Adrenal gland (tissue), 9 donors: ENCODE measurements at regions not wholly inside any gene's neighbourhood (a gene's known extent, or its start where the extent isn't known, plus 50 kb on each side); places are given as distances from the start of the nearest gene placed in this dataset.

Experiments
- DNase-seq, 7 donors: peaks; one replicate each; pipeline ENCODE4 v3.0.0-alpha.2; 2019 to 2020
- H3K27ac ChIP-seq, 5 donors: fragments of 200-600 bp; sonication (generic) in 4 of 5; 1 replicate in 3 of 5; 2 replicates in 2 of 5; pipeline versions ENCODE4 v1.5.1 to v1.8.0; 2016 to 2020; ENCODE audit warnings: mild to moderate bottlenecking in 1 of 5
- H3K27me3 ChIP-seq: fragments of 200-600 bp; 2 replicates; pipeline ENCODE4 v1.8.0; 2021
- H3K36me3 ChIP-seq, 2 donors: fragments of 200-600 bp; replicated peaks in 1 of 2; 1 replicate in 1 of 2; 2 replicates in 1 of 2; pipeline versions ENCODE4 v1.5.1 to v1.8.0; 2018 to 2022
- H3K4me1 ChIP-seq, 2 donors: fragments of 200-600 bp; replicated peaks in 1 of 2; 1 replicate in 1 of 2; 2 replicates in 1 of 2; pipeline versions ENCODE4 v1.5.1 to v1.8.0; 2018 to 2021
- H3K4me3 ChIP-seq, 4 donors: fragments of 200-600 bp; sonication (generic) in 3 of 4; one replicate each; pipeline ENCODE4 v1.5.1; 2016 to 2018
- H3K9me3 ChIP-seq, 3 donors: fragments of 200-600 bp; sonication (generic) in 1 of 3; replicated peaks in 1 of 3; 1 replicate in 2 of 3; 2 replicates in 1 of 3; pipeline versions ENCODE4 v1.5.1 to v1.8.0; 2016 to 2021
- CTCF ChIP-seq, 6 experiments: fragments of 450-650 bp in 4 of 6; fragments of 200-600 bp in 2 of 6; sonication (generic) in 1 of 6; IDR thresholded peaks; 1 replicate in 5 of 6; 2 replicates in 1 of 6; pipeline versions ENCODE4 v1.5.1 to v1.8.0; 2016 to 2021; ENCODE audit warnings: antibody characterized with exemption in 6 of 6, mild to moderate bottlenecking in 2 of 6, moderate library complexity in 1 of 6
- POLR2A ChIP-seq, 2 donors: fragments of 450-650 bp; IDR thresholded peaks; one replicate each; pipeline ENCODE4 v1.6.1; 2017; ENCODE audit warnings: antibody characterized with exemption in 2 of 2, mild to moderate bottlenecking in 2 of 2, moderate library complexity in 1 of 2
- WGBS, 4 donors: extraction: QIAGEN DNeasy Blood & Tissue Kit in 2 of 4; methylation state at CpG; one replicate each; pipeline versions ENCODE4 v1.1.5 to v1.1.7; 2013 to 2017; 5-methylcytosine and 5-hydroxymethylcytosine counted together
- intact Hi-C, 2 donors: fragments of 100-400 bp; cut with DNase I; formaldehyde crosslinking; loops; one replicate each; pipeline versions ENCODE4 v1.14.1 to v1.15.0; 2022 to 2023
- donor health status: healthy with polysubstance abuse.
- donor health status: Bipolar disorder and iron deficiency.
- donor health status: DM: yes; HTN: yes; CAD: no.
- donor health status: DM: no; HTN: no; CAD: no.
- donor health status: DM: no; HTN: no; CAD: no.

GRCh38 chr6:119655124-119655523 is 305.6 kb upstream of the MAN1A1 start:
- DNase-seq, result no peak
- Histone ChIP-seq H3K4me1 (no peaks in the 10 kb centered on the region), H3K36me3 (no peaks in the 10 kb centered on the region), H3K4me3 (no peak overlapping the region), H3K27me3 (no peaks in the 10 kb centered on the region), H3K9me3 (no peaks in the 10 kb centered on the region), H3K27ac (no peak overlapping the region)
- WGBS, 4 donors, result 88 to 98% (median 94%) methylated on average over 1 of the region's 1 CpG
- intact Hi-C loops, result no loop called here
- TF ChIP-seq POLR2A (IDR thresholded peaks at IDR 0.05), result no peak
- no peak for TF ChIP-seq CTCF (IDR thresholded peaks at IDR 0.05)

GRCh38 chr6:119653329-119653728 is 303.8 kb upstream of the MAN1A1 start:
- intact Hi-C loops, result no loop called here
- no peak overlapping the region for H3K27ac ChIP-seq
- H3K27me3 ChIP-seq, result no peaks in the 10 kb centered on the region
- no peaks in the 10 kb centered on the region for H3K36me3 ChIP-seq
- TF ChIP-seq CTCF (IDR thresholded peaks at IDR 0.05) (no peak), POLR2A (IDR thresholded peaks at IDR 0.05) (no peak)
- no peaks in the 10 kb centered on the region for H3K4me1 ChIP-seq
- no peak overlapping the region for H3K4me3 ChIP-seq
- WGBS, 4 donors, result 84 to 90% (median 88%) methylated on average over 2 of the region's 2 CpGs
- DNase-seq, result no peak
- no peaks in the 10 kb centered on the region for H3K9me3 ChIP-seq

GRCh38 chr6:119649531-119649930 is 300.0 kb upstream of the MAN1A1 start:
- Histone ChIP-seq H3K27me3 (no peaks in the 10 kb centered on the region), H3K36me3 (no peaks in the 10 kb centered on the region), H3K4me3 (no peak overlapping the region), H3K9me3 (no peaks in the 10 kb centered on the region), H3K4me1 (no peaks in the 10 kb centered on the region), H3K27ac (no peak overlapping the region)
- DNase-seq, result no peak
- intact Hi-C loops, result no loop called here
- TF ChIP-seq CTCF (IDR thresholded peaks at IDR 0.05) (no peak), POLR2A (IDR thresholded peaks at IDR 0.05) (no peak)
- 86 to 93% (median 88%) methylated on average over 6 of the region's 6 CpGs for WGBS, 4 donors

- 59 to 75% (median 74%) methylated on average over 2 of the region's 2 CpGs for WGBS, 4 donors
- H3K36me3 ChIP-seq, result no peaks in the 10 kb centered on the region
- intact Hi-C loops, result no loop called here
- no peak overlapping the region for H3K27ac ChIP-seq
- no peak for DNase-seq
- no peak overlapping the region for H3K4me3 ChIP-seq
- TF ChIP-seq CTCF (IDR thresholded peaks at IDR 0.05) (no peak), POLR2A (IDR thresholded peaks at IDR 0.05) (no peak)
- H3K4me1 ChIP-seq, result peaks cover 4 to 9% of the 10 kb centered on the region in 2 donors
- no peaks in the 10 kb centered on the region for H3K9me3 ChIP-seq
- no peaks in the 10 kb centered on the region for H3K27me3 ChIP-seq
Measured at GRCh38 chr6:119647309-119647708, 297.7 kb upstream of the MAN1A1 start.
